GM21737 (cell line): ENCODE measurements at regions not wholly inside any gene's neighbourhood (a gene's known extent, or its start where the extent isn't known, plus 50 kb on each side); places are given as distances from the start of the nearest gene placed in this dataset.
"Not testable (repeated sequence)": the region's sequence is repeated elsewhere in the genome, so short reads cannot be mapped to it uniquely, and the experiment has no call there.

Experiments
- ATAC-seq: cut with Tn5 transposase; IDR thresholded peaks from one replicate; pipeline ENCODE4 v1.9.1; 2021; ENCODE audit warnings: mild to moderate bottlenecking, moderate library complexity; ENCODE audit not compliant: unreplicated experiment

GRCh38 chr4:111115881-111116280 is 493.0 kb upstream of the PITX2 start:
- ATAC-seq = no peak

GRCh38 chr4:111120191-111120590 is 497.3 kb upstream of the PITX2 start:
- ATAC-seq = no peak

GRCh38 chr4:111126340-111126739 is 503.5 kb upstream of the PITX2 start:
- no peak for ATAC-seq

GRCh38 chr4:111127841-111128240 is 505.0 kb upstream of the PITX2 start:
- ATAC-seq = no peak

GRCh38 chr4:111128327-111128726 is 505.4 kb upstream of the PITX2 start:
- no peak for ATAC-seq

- ATAC-seq = no peak
Observed at GRCh38 chr4:111136438-111136837, 513.6 kb upstream of the PITX2 start.

GRCh38 chr4:111136967-111137366 is 514.1 kb upstream of the PITX2 start:
- ATAC-seq = no peak

- no peak for ATAC-seq
Observed at GRCh38 chr4:111143510-111143909, 520.6 kb upstream of the PITX2 start.

GRCh38 chr4:111154934-111155333 is 532.1 kb upstream of the PITX2 start:
- ATAC-seq = no peak

GRCh38 chr4:111164556-111164955 is 541.7 kb upstream of the PITX2 start:
- ATAC-seq = not testable (repeated sequence)

- ATAC-seq = no peak
Observed at GRCh38 chr4:111174331-111174730, 551.5 kb upstream of the PITX2 start.

- ATAC-seq = no peak
Observed at GRCh38 chr4:111178231-111178630, 555.4 kb upstream of the PITX2 start.

GRCh38 chr4:111187108-111187507 is 564.2 kb upstream of the PITX2 start:
- no peak for ATAC-seq

GRCh38 chr4:111198446-111198845 is 575.6 kb upstream of the PITX2 start:
- no peak for ATAC-seq

- no peak for ATAC-seq
Observed at GRCh38 chr4:111204797-111205196, 581.9 kb upstream of the PITX2 start.

GRCh38 chr4:111208970-111209369 is 586.1 kb upstream of the PITX2 start:
- no peak for ATAC-seq

- ATAC-seq = no peak
Observed at GRCh38 chr4:111209706-111210105, 586.8 kb upstream of the PITX2 start.

GRCh38 chr4:111210595-111210994 is 587.7 kb upstream of the PITX2 start:
- no peak for ATAC-seq

GRCh38 chr4:111213531-111213930 is 590.7 kb upstream of the PITX2 start:
- ATAC-seq = no peak

- no peak for ATAC-seq
Observed at GRCh38 chr4:111214371-111214770, 591.5 kb upstream of the PITX2 start.

- ATAC-seq = no peak
Observed at GRCh38 chr4:111215755-111216154, 592.9 kb upstream of the PITX2 start.

GRCh38 chr4:111216791-111217190 is 593.9 kb upstream of the PITX2 start:
- no peak for ATAC-seq

- no peak for ATAC-seq
Observed at GRCh38 chr4:111221371-111221770, 598.5 kb upstream of the PITX2 start.

- no peak for ATAC-seq
Observed at GRCh38 chr4:111228396-111228795, 605.5 kb upstream of the PITX2 start.
